GM12878 (cell line): ENCODE measurements at regions not wholly inside any gene's neighbourhood (a gene's known extent, or its start where the extent isn't known, plus 50 kb on each side); places are given as distances from the start of the nearest gene placed in this dataset.

Experiments used
- ATAC-seq: fragments of 200-7000 bp; cut with Tn5 transposase; 3 replicates; pipeline ENCODE4 v1.9.1; 2020; ENCODE audit warnings: mild to moderate bottlenecking, moderate library complexity
- BruUV-seq: library from RNA; stranded (reverse); fragments of 400-500 nt; replicated peaks from 2 replicates; lab custom pipeline; 2021; lab: Mats Ljungman, UMichigan
- CTCF ChIA-PET: fragments of 300-600 bp; sonication (Branson Sonifier 250); formaldehyde crosslinking; extraction: SDS; loops from one replicate; lab custom pipeline; 2021; ENCODE audit warnings: inconsistent platforms; lab: Yijun Ruan, JAX
- POLR2A ChIA-PET: fragments of 350-600 bp; formaldehyde crosslinking; extraction: SDS; loops from one replicate; lab custom pipeline; 2021; ENCODE audit warnings: inconsistent platforms; lab: Charles Lee
- RAD21 ChIA-PET: fragments of 300-600 bp; sonication (Branson Sonifier 250); formaldehyde crosslinking; loops from one replicate; lab custom pipeline; 2023; ENCODE audit warnings: antibody characterized with exemption; ENCODE audit not compliant: unreplicated experiment; lab: Charles Lee
- SMC1A ChIA-PET: fragments of 300-600 bp; sonication (Branson Sonifier 250); formaldehyde crosslinking; loops from one replicate; lab custom pipeline; 2023; ENCODE audit not compliant: unreplicated experiment, uncharacterized antibody; lab: Charles Lee
- DNase-seq: peaks from one replicate; pipeline ENCODE4 v3.0.0-alpha.2; 2011; ENCODE audit warnings: low read depth, low spot score
- FAIRE-seq: peaks from 3 replicates; lab custom pipeline; 2011; peaks lifted over from hg19 to GRCh38; lab: Jason Lieb, UNC
- H2AFZ ChIP-seq: 2 replicates; pipeline ENCODE4 v1.6.0; 2011; ENCODE audit warnings: low read depth, low read length, control low read depth; ENCODE audit not compliant: control insufficient read depth
- H3K27ac ChIP-seq: 2 replicates; pipeline ENCODE4 v1.5.1; 2011; ENCODE audit warnings: control low read depth; ENCODE audit not compliant: control insufficient read depth, insufficient read depth
- H3K27me3 ChIP-seq, 2 experiments: replicated peaks in 1 of 2; 2 replicates each; pipeline versions ENCODE4 v1.6.0 to v1.6.1; 2011; ENCODE audit warnings: low read length in 1 of 2; ENCODE audit not compliant: control insufficient read depth in 2 of 2, insufficient read depth in 2 of 2
- H3K36me3 ChIP-seq, 2 experiments: 2 replicates each; pipeline ENCODE4 v1.5.1; 2011; ENCODE audit warnings: low read length in 1 of 2; ENCODE audit not compliant: control insufficient read depth in 2 of 2, insufficient read depth in 2 of 2
- H3K4me1 ChIP-seq: 2 replicates; pipeline ENCODE4 v1.6.1; 2011; ENCODE audit warnings: mild to moderate bottlenecking, low read length, moderate library complexity, mixed read lengths; ENCODE audit not compliant: control insufficient read depth, insufficient read depth
- H3K4me2 ChIP-seq: 2 replicates; pipeline ENCODE4 v1.6.0; 2011; ENCODE audit warnings: control low read depth; ENCODE audit not compliant: control insufficient read depth, insufficient read depth
- H3K4me3 ChIP-seq: fragments of 200-600 bp; sonication (generic); 2 replicates; pipeline ENCODE4 v1.5.1; 2016
- H3K79me2 ChIP-seq: 2 replicates; pipeline ENCODE4 v1.6.0; 2011; ENCODE audit warnings: low read length; ENCODE audit not compliant: control insufficient read depth, insufficient read depth
- H3K9ac ChIP-seq: 2 replicates; pipeline ENCODE4 v1.8.0; 2011; ENCODE audit warnings: low read length, control low read depth, mixed read lengths; ENCODE audit not compliant: control insufficient read depth, insufficient read depth
- H3K9me3 ChIP-seq: replicated peaks from 3 replicates; pipeline ENCODE4 v1.5.1; 2011; ENCODE audit warnings: mild to moderate bottlenecking, low read length; ENCODE audit not compliant: control insufficient read depth, insufficient read depth
- H4K20me1 ChIP-seq: 2 replicates; pipeline ENCODE4 v1.6.0; 2011; ENCODE audit not compliant: control insufficient read depth, insufficient read depth
- BACH1 ChIP-seq: fragments of 450-650 bp; IDR thresholded peaks from 2 replicates; pipeline ENCODE4 v1.6.1; 2017; ENCODE audit warnings: mild to moderate bottlenecking, borderline replicate concordance
- BHLHE40 ChIP-seq, 2 experiments: fragments of 450-650 bp in 1 of 2; IDR thresholded peaks; 2 replicates each; pipeline ENCODE4 v1.6.1; 2011 to 2017; ENCODE audit warnings: low read depth in 2 of 2, borderline replicate concordance in 1 of 2, improper control_type of control experiment in 1 of 2, low read length in 1 of 2, mild to moderate bottlenecking in 1 of 2
- CHD1 ChIP-seq: IDR thresholded peaks from 2 replicates; pipeline ENCODE4 v1.6.1; 2012; ENCODE audit warnings: low read depth, low read length, improper control_type of control experiment
- HCFC1 ChIP-seq: fragments of 150-350 bp; IDR thresholded peaks from 2 replicates; pipeline ENCODE4 v1.6.1; 2014; ENCODE audit warnings: low read length
- IRF4 ChIP-seq: IDR thresholded peaks from 2 replicates; pipeline ENCODE4 v1.6.1; 2011; ENCODE audit warnings: low read depth, low read length
- NFXL1 ChIP-seq: fragments of 450-650 bp; IDR thresholded peaks from 2 replicates; pipeline ENCODE4 v1.6.1; 2017; ENCODE audit warnings: antibody characterized with exemption, mild to moderate bottlenecking, borderline replicate concordance
- SMAD5 ChIP-seq: IDR thresholded peaks from 2 replicates; pipeline ENCODE4 v1.6.1; 2016; ENCODE audit warnings: antibody characterized with exemption, low read depth
- SMC3 ChIP-seq: IDR thresholded peaks from 2 replicates; pipeline ENCODE4 v1.6.1; 2011; ENCODE audit warnings: low read length, improper control_type of control experiment, borderline replicate concordance
- SP1 ChIP-seq: IDR thresholded peaks from one replicate; pipeline ENCODE4 v1.6.1; 2011; ENCODE audit warnings: low read depth, low read length
- SRF ChIP-seq, 2 experiments: IDR thresholded peaks; 2 replicates each; pipeline ENCODE4 v1.6.1; 2011; ENCODE audit warnings: low read depth in 2 of 2, low read length in 2 of 2, mild to moderate bottlenecking in 1 of 2, moderate library complexity in 1 of 2
- STAT3 ChIP-seq: IDR thresholded peaks from 2 replicates; pipeline ENCODE4 v1.6.1; 2011; ENCODE audit warnings: low read depth, low read length, improper control_type of control experiment
- TBL1XR1 ChIP-seq: IDR thresholded peaks from 2 replicates; pipeline ENCODE4 v1.6.1; 2012; ENCODE audit warnings: low read depth, low read length, improper control_type of control experiment
- TCF3 ChIP-seq: IDR thresholded peaks from 2 replicates; pipeline ENCODE4 v1.6.1; 2012; ENCODE audit warnings: low read depth, mild to moderate bottlenecking, low read length, borderline replicate concordance; ENCODE audit not compliant: insufficient read depth
- ZNF622 ChIP-seq: fragments of 450-650 bp; IDR thresholded peaks from 2 replicates; pipeline ENCODE4 v1.6.1; 2017; ENCODE audit warnings: mild to moderate bottlenecking, inconsistent platforms
- ZSCAN29 ChIP-seq: fragments of 450-650 bp; IDR thresholded peaks from 2 replicates; pipeline ENCODE4 v1.6.1; 2017; ENCODE audit warnings: mild to moderate bottlenecking, moderate library complexity
- WGBS: methylation state at CpG from one replicate; pipeline ENCODE4 v1.1.6; 2016; ENCODE audit warnings: low lambda C conversion rate; ENCODE audit not compliant: insufficient replicate concordance, insufficient coverage; ENCODE audit errors: missing lambda C conversion rate; 5-methylcytosine and 5-hydroxymethylcytosine counted together
- in situ Hi-C: fragments of 300-500 bp; cut with MboI; formaldehyde crosslinking; loops from 9 replicates; pipeline ENCODE4 v1.14.3; 2018; ENCODE audit warnings: mixed read lengths
- intact Hi-C: fragments of 100-400 bp; cut with micrococcal nuclease; formaldehyde crosslinking; loops from one replicate; pipeline ENCODE4 v1.14.2; 2022; ENCODE audit not compliant: unreplicated experiment

GRCh38 chr4:120211408-120212015 is 144.9 kb upstream of the MAD2L1 start:
- H3K36me3 ChIP-seq = no peaks in the 10 kb centered on the region
- H3K27ac ChIP-seq = no peak overlapping the region
- ChIA-PET CTCF (no interaction called here), POLR2A (no interaction called here), RAD21 (no interaction called here), SMC1A (no interaction called here)
- no peaks in the 10 kb centered on the region for H3K27me3 ChIP-seq
- FAIRE-seq (no peak), ATAC-seq (no peak), DNase-seq (no peak)
- in situ Hi-C loops (no loop called here), intact Hi-C loops (no loop called here)
- no TSS peak for BruUV-seq
- WGBS = 34% methylated on average over 3 of the region's 4 CpGs
- no peak for TF ChIP-seq SMC3
- TF ChIP-seq ZNF622 = no peak
- no peak for TF ChIP-seq STAT3
- no peak for TF ChIP-seq IRF4
- no peak for TF ChIP-seq NFXL1
- no peak for TF ChIP-seq ZSCAN29
- TF ChIP-seq BHLHE40 (IDR thresholded peaks at IDR 0.05; ENCODE audit: borderline replicate concordance in 1 of 2, low read depth in 2 of 2, low read length in 1 of 2) = no peak
- TF ChIP-seq HCFC1 = no peak
- TF ChIP-seq TCF3 = no peak
- TF ChIP-seq SMAD5 = no peak
- no peaks in the 10 kb centered on the region for H3K79me2 ChIP-seq
- no peaks in the 10 kb centered on the region for H3K9me3 ChIP-seq
- no peak overlapping the region for H3K4me3 ChIP-seq
- H2AFZ ChIP-seq = no peak overlapping the region
- no peaks in the 10 kb centered on the region for H3K4me1 ChIP-seq
- no peak overlapping the region for H3K4me2 ChIP-seq
- no peak overlapping the region for H3K9ac ChIP-seq
- no peaks in the 10 kb centered on the region for H4K20me1 ChIP-seq

GRCh38 chr4:120209706-120210105 is 143.1 kb upstream of the MAD2L1 start:
- no peak overlapping the region for H3K4me2 ChIP-seq
- H3K79me2 ChIP-seq = no peaks in the 10 kb centered on the region
- 81% methylated on average over 4 of the region's 4 CpGs for WGBS
- no peak overlapping the region for H2AFZ ChIP-seq
- intact Hi-C loops (no loop called here), in situ Hi-C loops (no loop called here)
- ChIA-PET RAD21 (no interaction called here), SMC1A (no interaction called here), CTCF (interaction anchor here (0.8 kb wide), 1 partner anchor 16 kb away, joined by 3 read pairs; no protein-coding TSS in a partner anchor), POLR2A (no interaction called here)
- no peaks in the 10 kb centered on the region for H3K36me3 ChIP-seq
- H3K27me3 ChIP-seq = no peaks in the 10 kb centered on the region
- no peaks in the 10 kb centered on the region for H3K4me1 ChIP-seq
- H3K9me3 ChIP-seq = no peaks in the 10 kb centered on the region
- H3K4me3 ChIP-seq = no peak overlapping the region
- DNase-seq (no peak), ATAC-seq (no peak), FAIRE-seq (no peak)
- no peak overlapping the region for H3K9ac ChIP-seq
- no peaks in the 10 kb centered on the region for H4K20me1 ChIP-seq
- TF ChIP-seq SRF (IDR thresholded peaks at IDR 0.05; ENCODE audit: low read depth in 2 of 2, low read length in 2 of 2) (peak; percentile 50 to 79; a peak in 2 of 4 replicates), CHD1 (no peak), BACH1 (no peak), SP1 (no peak), HCFC1 (no peak), TBL1XR1 (no peak)
- BruUV-seq = no TSS peak
- H3K27ac ChIP-seq = no peak overlapping the region
